ENCODE measurements at regions not wholly inside any gene's neighbourhood (a gene's known extent, or its start where the extent isn't known, plus 50 kb on each side); places are given as distances from the start of the nearest gene placed in this dataset.
"Not testable (repeated sequence)": the region's sequence is repeated elsewhere in the genome, so short reads cannot be mapped to it uniquely, and the experiment has no call there.

DNA sequence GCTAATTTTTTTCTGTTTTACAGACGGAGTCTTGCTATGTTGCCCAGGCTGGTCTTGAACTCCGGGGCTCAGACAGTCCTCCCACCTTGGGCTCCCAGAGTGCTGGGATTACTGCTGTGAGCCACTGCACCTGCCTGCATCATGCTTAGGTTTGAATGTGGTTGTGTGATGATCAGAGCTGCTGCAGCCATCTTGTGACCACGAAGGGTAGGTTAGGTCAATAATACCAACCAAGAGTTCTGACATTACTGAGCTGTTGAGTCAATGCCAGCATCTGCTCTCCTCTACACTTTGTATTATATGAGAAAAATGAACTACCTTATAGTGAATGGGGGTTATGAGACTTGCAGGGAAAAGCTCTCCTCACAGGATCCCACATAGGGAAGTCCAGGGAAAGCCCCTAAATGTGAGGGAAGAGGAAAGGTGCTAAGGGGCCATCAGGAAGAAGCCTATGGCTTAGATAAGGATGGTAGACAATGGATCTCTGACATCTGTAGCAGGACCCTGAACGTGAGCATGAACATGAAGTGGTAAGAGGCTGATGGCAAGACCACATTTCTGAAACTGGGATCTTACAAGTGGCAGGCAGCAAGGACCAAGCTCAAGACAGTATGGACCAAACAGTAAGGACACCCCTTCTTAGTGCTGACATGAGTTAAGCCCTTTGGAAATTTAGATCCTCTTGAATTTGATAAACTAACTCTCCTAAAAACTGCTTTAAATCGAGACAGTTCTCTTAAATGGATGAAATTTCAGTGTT lies 75.7 kb upstream of the ZNF169 start:
- no peak for DNase-seq (ENCODE audit: low read depth, low spot score)
- H3K27ac ChIP-seq = no peak overlapping the region

DNA sequence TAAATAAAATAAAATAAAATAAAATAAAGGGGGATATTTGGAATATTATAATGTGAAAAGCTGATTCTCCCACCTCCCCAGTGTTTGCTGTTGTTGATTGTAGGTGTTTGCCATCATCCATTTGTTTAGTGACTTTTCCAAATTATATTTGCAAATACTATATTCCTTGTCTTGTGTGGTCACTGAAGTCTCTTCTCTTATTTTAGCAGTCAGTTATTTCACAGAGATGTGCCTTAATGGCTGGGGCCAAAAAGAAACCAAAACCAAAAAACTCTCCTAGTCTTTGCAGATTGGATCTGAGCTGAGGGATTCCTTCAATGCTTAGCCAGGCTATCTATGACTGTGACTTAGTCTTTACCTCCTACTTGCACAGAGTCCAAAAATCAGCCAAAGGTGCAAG lies 70.9 kb upstream of the ZNF169 start:
- no peak for DNase-seq (ENCODE audit: low read depth, low spot score)

DNA sequence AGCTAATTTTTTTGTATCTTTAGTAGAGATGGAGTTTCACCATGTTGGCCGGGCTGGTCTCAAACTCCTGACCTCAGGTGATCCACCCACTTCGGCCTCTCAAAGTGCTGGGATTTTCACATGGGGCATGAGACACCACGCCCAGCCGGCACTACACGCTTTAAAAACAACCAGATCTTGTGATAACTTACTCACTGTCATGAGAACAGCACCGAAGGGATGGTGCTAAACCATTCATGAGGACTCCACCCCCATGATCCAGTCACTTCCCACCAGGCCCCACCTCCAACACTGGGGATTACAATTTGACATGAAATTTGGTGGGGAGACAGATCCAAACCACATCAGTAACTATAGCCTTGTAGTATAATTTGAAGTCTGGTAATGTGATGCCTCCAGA lies 67.4 kb upstream of the ZNF169 start:
- not testable (repeated sequence) for DNase-seq (ENCODE audit: low read depth, low spot score)

More for the DNA sequence above, 70.9 kb upstream of the ZNF169 start:
- no peak overlapping the region for H3K27ac ChIP-seq

DNA sequence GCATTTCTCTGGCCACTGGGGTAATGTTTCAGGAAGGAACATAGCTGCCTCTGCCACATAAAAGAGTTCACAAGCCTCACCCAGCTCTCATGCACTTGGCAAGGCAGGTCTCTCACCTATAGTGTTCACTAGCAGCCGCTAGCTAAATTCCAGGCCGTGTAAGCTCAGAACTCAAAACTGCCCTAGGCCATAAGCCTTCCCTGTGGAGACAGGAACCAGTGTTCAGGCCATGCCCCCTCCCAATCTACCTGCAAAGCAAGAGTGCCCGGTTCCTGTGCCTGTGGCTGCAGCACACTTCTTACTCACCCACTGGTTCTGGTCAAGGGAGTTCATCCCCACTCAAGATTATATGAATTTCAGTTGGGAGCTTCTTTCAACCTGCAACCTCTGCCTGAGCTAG lies 60.7 kb upstream of the ZNF169 start:
- no peak overlapping the region for H3K27ac ChIP-seq
- DNase-seq (ENCODE audit: low read depth, low spot score) = no peak

More for the DNA sequence above, 67.4 kb upstream of the ZNF169 start:
- H3K27ac ChIP-seq = not testable (repeated sequence)

DNA sequence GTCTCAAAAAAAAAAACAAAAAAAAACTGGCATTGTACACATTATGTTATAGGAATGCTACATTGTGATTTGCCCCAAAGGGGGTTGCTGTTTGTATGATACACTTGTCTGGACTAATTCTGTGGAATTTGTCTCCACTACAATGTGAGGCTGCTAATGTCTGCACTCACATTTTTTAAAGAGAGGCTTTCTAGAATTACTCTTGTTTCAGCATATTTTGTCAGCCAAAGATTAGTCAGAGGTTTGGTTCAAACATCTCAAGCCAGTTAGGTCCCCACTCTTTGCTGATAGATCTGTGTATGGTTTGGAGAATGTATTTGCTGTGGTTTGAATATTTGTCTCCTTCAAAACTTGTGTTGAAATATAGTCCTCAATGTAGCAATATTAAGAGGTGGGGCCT lies 59.3 kb upstream of the ZNF169 start:
- no peak overlapping the region for H3K27ac ChIP-seq
- no peak for DNase-seq (ENCODE audit: low read depth, low spot score)

DNA sequence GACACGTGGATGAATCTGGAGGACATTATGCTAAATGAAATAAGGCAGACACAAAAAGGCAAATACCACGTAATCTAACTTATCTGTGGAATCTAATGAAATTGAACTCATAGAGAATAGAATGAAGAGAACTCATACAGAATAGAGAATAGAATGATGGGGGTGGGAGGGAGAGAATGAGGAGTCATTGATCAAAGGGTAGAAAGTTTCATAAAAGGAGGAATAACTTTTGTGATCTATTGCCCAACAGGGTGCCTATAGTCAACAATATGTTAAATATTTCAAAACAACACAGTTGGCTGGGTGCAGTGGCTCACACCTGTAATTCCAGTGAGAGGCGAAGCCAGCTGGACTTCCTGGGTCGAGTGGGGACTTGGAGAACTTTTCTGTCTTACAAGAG lies 54.9 kb upstream of the ZNF169 start:
- no peak overlapping the region for H3K27ac ChIP-seq
- DNase-seq (ENCODE audit: low read depth, low spot score) = no peak

DNA sequence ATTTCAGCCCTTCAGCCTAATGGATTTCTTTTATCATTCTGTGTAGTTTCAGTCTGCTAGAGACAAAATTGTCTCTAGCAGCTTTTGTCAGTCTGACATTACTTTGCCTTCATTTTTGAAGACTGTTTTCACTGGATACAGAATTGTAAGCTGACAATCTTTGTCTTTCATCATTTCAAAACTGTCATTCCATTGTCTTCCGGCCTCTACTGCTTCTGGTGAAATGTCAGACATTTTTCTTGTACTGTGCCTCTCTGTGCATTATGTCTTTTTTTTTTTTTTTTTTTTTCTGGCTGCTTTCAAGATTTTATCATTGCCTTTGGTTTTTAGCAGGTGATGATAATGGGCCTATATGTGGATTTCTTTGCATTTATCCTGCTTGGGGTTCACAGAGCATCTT lies 51.3 kb upstream of the ZNF169 start:
- DNase-seq (ENCODE audit: low read depth, low spot score) = no peak
- no peak overlapping the region for H3K27ac ChIP-seq
